GM12872 (cell line): ENCODE measurements at regions not wholly inside any gene's neighbourhood (a gene's known extent, or its start where the extent isn't known, plus 50 kb on each side); places are given as distances from the start of the nearest gene placed in this dataset.

Experiments used
- TF ChIP-seq, protein P1 (sequence below): IDR thresholded peaks from 3 replicates; pipeline ENCODE4 v1.5.1; 2011; ENCODE audit warnings: low read depth, mild to moderate bottlenecking, low read length, moderate library complexity; ENCODE audit not compliant: insufficient read depth

DNA sequence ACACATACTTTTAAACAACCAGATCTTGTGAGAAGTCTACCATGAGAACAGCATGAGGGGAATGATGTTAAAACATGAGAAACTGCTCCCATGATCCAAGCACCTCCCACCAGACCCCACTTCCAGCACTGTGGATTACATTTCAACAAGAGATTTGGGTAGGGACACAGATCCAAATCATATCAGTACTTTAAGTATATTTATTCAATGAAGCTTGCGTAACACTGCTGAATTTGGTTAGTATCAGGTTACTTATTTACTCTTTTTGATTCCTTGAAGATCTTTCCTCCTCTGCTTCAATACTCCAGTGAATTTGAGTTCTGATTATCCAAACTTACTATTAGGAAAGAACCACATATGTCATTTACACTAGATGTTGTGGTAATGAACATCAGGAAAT lies 418.6 kb downstream of the PIK3C3 start:
- TF ChIP-seq, protein P1, sequence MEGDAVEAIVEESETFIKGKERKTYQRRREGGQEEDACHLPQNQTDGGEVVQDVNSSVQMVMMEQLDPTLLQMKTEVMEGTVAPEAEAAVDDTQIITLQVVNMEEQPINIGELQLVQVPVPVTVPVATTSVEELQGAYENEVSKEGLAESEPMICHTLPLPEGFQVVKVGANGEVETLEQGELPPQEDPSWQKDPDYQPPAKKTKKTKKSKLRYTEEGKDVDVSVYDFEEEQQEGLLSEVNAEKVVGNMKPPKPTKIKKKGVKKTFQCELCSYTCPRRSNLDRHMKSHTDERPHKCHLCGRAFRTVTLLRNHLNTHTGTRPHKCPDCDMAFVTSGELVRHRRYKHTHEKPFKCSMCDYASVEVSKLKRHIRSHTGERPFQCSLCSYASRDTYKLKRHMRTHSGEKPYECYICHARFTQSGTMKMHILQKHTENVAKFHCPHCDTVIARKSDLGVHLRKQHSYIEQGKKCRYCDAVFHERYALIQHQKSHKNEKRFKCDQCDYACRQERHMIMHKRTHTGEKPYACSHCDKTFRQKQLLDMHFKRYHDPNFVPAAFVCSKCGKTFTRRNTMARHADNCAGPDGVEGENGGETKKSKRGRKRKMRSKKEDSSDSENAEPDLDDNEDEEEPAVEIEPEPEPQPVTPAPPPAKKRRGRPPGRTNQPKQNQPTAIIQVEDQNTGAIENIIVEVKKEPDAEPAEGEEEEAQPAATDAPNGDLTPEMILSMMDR = no peak

- TF ChIP-seq, protein P1 = no peak
Measured at GRCh38 chr18:42374961-42375360, 419.9 kb downstream of the PIK3C3 start.

DNA sequence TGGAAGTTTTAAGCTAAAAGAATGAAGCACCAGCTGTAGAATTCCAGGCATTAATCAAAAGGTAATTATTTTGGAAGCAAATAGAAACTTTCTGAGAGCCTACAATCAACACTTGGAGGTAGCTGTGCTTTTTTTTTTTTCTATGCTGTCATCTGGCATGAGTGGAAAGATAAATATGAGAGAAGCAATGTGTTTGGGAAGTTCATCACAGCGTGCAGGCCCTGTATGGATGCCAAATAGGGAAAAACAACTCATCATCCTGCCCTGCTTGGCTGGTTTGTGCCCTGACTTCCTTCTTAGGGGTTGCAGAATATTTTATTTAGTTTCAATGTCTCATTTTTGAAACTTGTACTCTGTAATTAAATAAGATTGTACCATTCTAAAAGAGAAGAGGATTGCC lies 437.4 kb downstream of the PIK3C3 start:
- TF ChIP-seq, protein P1 = no peak

- TF ChIP-seq, protein P1 = no peak
Measured at GRCh38 chr18:42392926-42393325, 437.9 kb downstream of the PIK3C3 start.

DNA sequence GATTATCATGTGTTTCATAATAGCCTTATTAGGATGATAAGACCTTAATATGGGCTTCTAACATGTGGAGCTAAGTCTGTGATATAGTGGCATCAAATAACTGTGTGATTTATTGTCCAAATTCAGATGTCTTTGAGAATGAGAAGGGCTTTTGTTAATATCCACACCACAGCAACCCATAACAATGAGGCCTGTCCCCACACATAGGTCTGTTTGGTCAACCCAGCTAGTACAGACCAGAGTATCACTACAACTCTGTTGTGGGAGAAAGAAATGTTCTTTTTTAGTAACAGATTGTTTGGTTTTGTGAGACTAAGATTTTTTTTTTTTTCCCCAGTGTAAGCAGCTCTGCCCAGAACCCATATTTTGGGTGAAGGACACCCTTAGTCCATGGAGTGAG lies 439.2 kb downstream of the PIK3C3 start:
- TF ChIP-seq, protein P1 = no peak

DNA sequence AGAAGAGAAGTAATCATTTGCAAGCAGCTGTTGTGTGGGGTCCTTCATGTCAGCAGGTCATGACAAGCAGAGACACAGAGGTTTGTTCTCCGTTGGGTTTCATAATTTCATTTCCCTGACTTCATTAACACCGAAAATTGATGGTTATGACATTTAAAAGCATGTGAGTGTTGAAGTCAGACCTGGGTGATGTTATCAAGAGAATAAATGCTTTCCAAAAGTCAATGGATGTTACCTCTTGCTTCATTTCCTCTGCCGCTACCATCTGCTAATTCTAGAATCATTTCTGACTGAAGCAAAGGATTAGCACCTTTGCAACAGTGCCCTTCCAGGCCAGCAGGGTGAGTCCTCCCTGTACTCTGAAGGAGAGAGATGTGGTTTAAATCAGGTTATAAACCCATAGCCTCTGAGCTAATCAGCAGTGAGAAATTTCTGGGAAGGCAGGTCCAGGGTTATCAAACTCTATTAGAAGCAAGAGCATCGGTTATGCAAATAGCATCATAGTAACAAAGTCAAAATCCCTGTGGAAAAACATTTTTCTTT lies 446.2 kb downstream of the PIK3C3 start:
- TF ChIP-seq, protein P1 = no peak

GRCh38 chr18:42404151-42404550 lies 449.1 kb downstream of the PIK3C3 start:
- TF ChIP-seq, protein P1 = no peak
